ENCODE measurements at regions not wholly inside any gene's neighbourhood (a gene's known extent, or its start where the extent isn't known, plus 50 kb on each side); places are given as distances from the start of the nearest gene placed in this dataset.

DNA sequence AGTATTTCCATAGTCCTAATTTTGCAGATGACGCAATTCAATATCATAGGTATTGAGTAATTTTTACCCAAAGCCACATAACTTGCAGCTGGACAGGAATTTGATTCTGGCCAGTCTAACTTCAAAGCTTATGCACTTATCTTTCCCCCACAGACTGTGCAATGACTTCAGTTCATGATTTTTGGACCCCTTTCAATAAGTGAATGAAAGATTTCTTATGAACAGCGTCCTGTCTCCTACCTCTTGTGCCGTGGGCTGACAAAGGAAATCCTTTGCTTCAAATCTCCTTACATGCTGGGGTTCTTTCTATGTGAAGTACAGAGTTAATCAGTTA lies 217.7 kb upstream of the KIRREL3 start:
- Histone ChIP-seq H3F3A (ENCODE audit: insufficient read depth, low read length, poor library complexity, severe bottlenecking) (no peaks in the 10 kb centered on the region), H2AFZ (ENCODE audit: low read depth, low read length) (no peak overlapping the region), H3K27me3 (ENCODE audit: insufficient read depth, low read depth, low read length) (no peaks in the 10 kb centered on the region), H3K36me3 (ENCODE audit: insufficient read depth, low read length) (no peaks in the 10 kb centered on the region), H3K4me3 (ENCODE audit: low read length) (no peak overlapping the region), H4K20me1 (ENCODE audit: insufficient read depth) (no peaks in the 10 kb centered on the region), H3K79me2 (replicated peaks; ENCODE audit: insufficient read depth, low read length) (no peaks in the 10 kb centered on the region), H3K9me3 (ENCODE audit: low read length) (no peaks in the 10 kb centered on the region), H3K9ac (ENCODE audit: low read length) (no peak overlapping the region), H3K4me2 (ENCODE audit: low read length) (no peak overlapping the region), H3K9me2 (ENCODE audit: insufficient read depth, low read length) (no peaks in the 10 kb centered on the region), H3K27ac (ENCODE audit: low read length) (no peak overlapping the region)
- no peak for TF ChIP-seq RAD21 (conservative IDR thresholded peaks at IDR 0.05)
- no peak for TF ChIP-seq POLR2AphosphoS5 (IDR thresholded peaks at IDR 0.05)
- no peak for TF ChIP-seq MXI1 (conservative IDR thresholded peaks at IDR 0.05; ENCODE audit: poor library complexity, severe bottlenecking)

- no peak overlapping the region for H3K9ac ChIP-seq (ENCODE audit: low read length)
- no peak overlapping the region for H2AFZ ChIP-seq (ENCODE audit: low read depth, low read length)
- no peak for TF ChIP-seq TAF1 (IDR thresholded peaks at IDR 0.05; ENCODE audit: low read depth)
- H3K79me2 ChIP-seq (replicated peaks; ENCODE audit: insufficient read depth, low read length) = no peaks in the 10 kb centered on the region
- no peaks in the 10 kb centered on the region for H3K9me2 ChIP-seq (ENCODE audit: insufficient read depth, low read length)
- no peaks in the 10 kb centered on the region for H3F3A ChIP-seq (ENCODE audit: insufficient read depth, low read length, poor library complexity, severe bottlenecking)
- no peaks in the 10 kb centered on the region for H3K9me3 ChIP-seq (ENCODE audit: low read length)
- no peaks in the 10 kb centered on the region for H3K36me3 ChIP-seq (ENCODE audit: insufficient read depth, low read length)
- H4K20me1 ChIP-seq (ENCODE audit: insufficient read depth) = no peaks in the 10 kb centered on the region
- no peak overlapping the region for H3K4me2 ChIP-seq (ENCODE audit: low read length)
- no peak overlapping the region for H3K4me3 ChIP-seq (ENCODE audit: low read length)
- H3K27me3 ChIP-seq (ENCODE audit: insufficient read depth, low read depth, low read length) = no peaks in the 10 kb centered on the region
- no peak overlapping the region for H3K27ac ChIP-seq (ENCODE audit: low read length)
Observed at GRCh38 chr11:127217452-127218274, 217.1 kb upstream of the KIRREL3 start.

- Histone ChIP-seq H2AFZ (ENCODE audit: low read depth, low read length) (no peak overlapping the region), H3K27me3 (ENCODE audit: insufficient read depth, low read depth, low read length) (no peaks in the 10 kb centered on the region), H3K79me2 (replicated peaks; ENCODE audit: insufficient read depth, low read length) (no peaks in the 10 kb centered on the region), H3K9me3 (ENCODE audit: low read length) (peaks cover 4% of the 10 kb centered on the region), H3K4me3 (ENCODE audit: low read length) (no peak overlapping the region), H4K20me1 (ENCODE audit: insufficient read depth) (no peaks in the 10 kb centered on the region), H3K4me2 (ENCODE audit: low read length) (no peak overlapping the region), H3F3A (ENCODE audit: insufficient read depth, low read length, poor library complexity, severe bottlenecking) (no peaks in the 10 kb centered on the region), H3K27ac (ENCODE audit: low read length) (no peak overlapping the region), H3K9ac (ENCODE audit: low read length) (no peak overlapping the region), H3K9me2 (ENCODE audit: insufficient read depth, low read length) (no peaks in the 10 kb centered on the region), H3K36me3 (ENCODE audit: insufficient read depth, low read length) (no peaks in the 10 kb centered on the region)
- TF ChIP-seq POLR2AphosphoS5 (IDR thresholded peaks at IDR 0.05) (no peak), MXI1 (conservative IDR thresholded peaks at IDR 0.05; ENCODE audit: poor library complexity, severe bottlenecking) (no peak), TAF1 (IDR thresholded peaks at IDR 0.05; ENCODE audit: low read depth) (no peak), RAD21 (conservative IDR thresholded peaks at IDR 0.05) (no peak), SMC3 (conservative IDR thresholded peaks at IDR 0.05; ENCODE audit: poor library complexity) (no peak), EZH2 (IDR thresholded peaks at IDR 0.05; ENCODE audit: borderline replicate concordance, insufficient read depth, low read length, poor library complexity, severe bottlenecking) (no peak), REST (IDR thresholded peaks at IDR 0.05; ENCODE audit: borderline replicate concordance) (no peak), CTCF (IDR thresholded peaks at IDR 0.05; ENCODE audit: poor library complexity, severe bottlenecking) (no peak), EP300 (conservative IDR thresholded peaks at IDR 0.05; ENCODE audit: poor library complexity, severe bottlenecking) (no peak)
Observed at GRCh38 chr11:127205688-127206217, 205.2 kb upstream of the KIRREL3 start.
